GM21360 (cell line): ENCODE measurements at regions not wholly inside any gene's neighbourhood (a gene's known extent, or its start where the extent isn't known, plus 50 kb on each side); places are given as distances from the start of the nearest gene placed in this dataset.

Experiments
- ATAC-seq: cut with Tn5 transposase; IDR thresholded peaks from one replicate; pipeline ENCODE4 v1.9.1; 2021; ENCODE audit warnings: mild to moderate bottlenecking, moderate library complexity; ENCODE audit not compliant: unreplicated experiment

- ATAC-seq, result no peak
These were observed 126.3 kb upstream of the IRX4 start for GRCh38 chr5:2008851-2009629.

- no peak for ATAC-seq
These were observed 125.3 kb upstream of the IRX4 start for GRCh38 chr5:2007878-2008501.

- no peak for ATAC-seq
These were observed 124.8 kb upstream of the IRX4 start for GRCh38 chr5:2007496-2007877.

GRCh38 chr5:2006971-2007291 is 124.2 kb upstream of the IRX4 start:
- no peak for ATAC-seq

GRCh38 chr5:2006193-2006970 is 123.7 kb upstream of the IRX4 start:
- ATAC-seq, result no peak

- ATAC-seq, result no peak
These were observed 122.6 kb upstream of the IRX4 start for GRCh38 chr5:2005101-2006041.

- no peak for ATAC-seq
These were observed 121.1 kb upstream of the IRX4 start for GRCh38 chr5:2003690-2004365.

GRCh38 chr5:2003206-2003605 is 120.5 kb upstream of the IRX4 start:
- ATAC-seq, result no peak

- no peak for ATAC-seq
These were observed 118.6 kb upstream of the IRX4 start for GRCh38 chr5:2001300-2001699.

GRCh38 chr5:2000591-2000990 is 117.9 kb upstream of the IRX4 start:
- no peak for ATAC-seq

GRCh38 chr5:1999794-2000193 is 117.1 kb upstream of the IRX4 start:
- no peak for ATAC-seq

GRCh38 chr5:1998716-1999317 is 116.1 kb upstream of the IRX4 start:
- no peak for ATAC-seq

- ATAC-seq, result no peak
These were observed 115.6 kb upstream of the IRX4 start for GRCh38 chr5:1998348-1998669.

GRCh38 chr5:1997640-1998347 is 115.1 kb upstream of the IRX4 start:
- no peak for ATAC-seq

GRCh38 chr5:1995491-1995890 is 112.8 kb upstream of the IRX4 start:
- ATAC-seq, result no peak

GRCh38 chr5:1987471-1987870 is 104.7 kb upstream of the IRX4 start:
- ATAC-seq, result no peak

- no peak for ATAC-seq
These were observed 103.1 kb upstream of the IRX4 start for GRCh38 chr5:1985781-1986180.

- no peak for ATAC-seq
These were observed 101.4 kb upstream of the IRX4 start for GRCh38 chr5:1983919-1984695.

GRCh38 chr5:1983401-1983800 is 100.7 kb upstream of the IRX4 start:
- ATAC-seq, result no peak
